Lung microvascular endothelial cell (primary cell): ENCODE measurements at regions not wholly inside any gene's neighbourhood (a gene's known extent, or its start where the extent isn't known, plus 50 kb on each side); places are given as distances from the start of the nearest gene placed in this dataset.
A peak's percentile ranks its signal among the peaks of the same experiment; 100 is the strongest.
"Not testable (repeated sequence)": the region's sequence is repeated elsewhere in the genome, so short reads cannot be mapped to it uniquely, and the experiment has no call there.

Experiments used
- DNase-seq, 2 donors: peaks; one replicate each; pipeline versions ENCODE4 v3.0.0 to v3.0.0-alpha.2; 2010; ENCODE audit warnings: low read depth in 2 of 2

DNA sequence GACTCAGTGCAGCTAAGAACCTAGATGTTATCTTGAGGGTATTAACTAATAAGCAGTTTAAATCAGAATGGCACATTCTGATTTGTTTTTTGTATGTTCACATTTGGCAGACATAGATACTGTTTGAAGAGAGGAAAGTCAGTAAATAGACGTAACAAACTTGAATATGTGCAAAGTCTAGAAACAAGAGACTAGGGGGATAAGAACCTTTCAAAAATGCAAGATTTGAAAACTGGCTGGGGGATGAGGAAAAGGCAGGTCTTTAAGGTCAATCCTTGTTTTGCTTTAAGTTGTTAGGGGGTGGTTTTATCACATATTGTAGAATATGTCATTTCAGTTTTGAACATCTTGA lies 136.5 kb downstream of the ZNF92 start:
- not testable (repeated sequence) for DNase-seq

GRCh38 chr7:65519751-65520150 lies 146.1 kb downstream of the ZNF92 start:
- not testable (repeated sequence) for DNase-seq

GRCh38 chr7:65545465-65546161 lies 172.0 kb downstream of the ZNF92 start:
- not testable (repeated sequence) for DNase-seq

DNA sequence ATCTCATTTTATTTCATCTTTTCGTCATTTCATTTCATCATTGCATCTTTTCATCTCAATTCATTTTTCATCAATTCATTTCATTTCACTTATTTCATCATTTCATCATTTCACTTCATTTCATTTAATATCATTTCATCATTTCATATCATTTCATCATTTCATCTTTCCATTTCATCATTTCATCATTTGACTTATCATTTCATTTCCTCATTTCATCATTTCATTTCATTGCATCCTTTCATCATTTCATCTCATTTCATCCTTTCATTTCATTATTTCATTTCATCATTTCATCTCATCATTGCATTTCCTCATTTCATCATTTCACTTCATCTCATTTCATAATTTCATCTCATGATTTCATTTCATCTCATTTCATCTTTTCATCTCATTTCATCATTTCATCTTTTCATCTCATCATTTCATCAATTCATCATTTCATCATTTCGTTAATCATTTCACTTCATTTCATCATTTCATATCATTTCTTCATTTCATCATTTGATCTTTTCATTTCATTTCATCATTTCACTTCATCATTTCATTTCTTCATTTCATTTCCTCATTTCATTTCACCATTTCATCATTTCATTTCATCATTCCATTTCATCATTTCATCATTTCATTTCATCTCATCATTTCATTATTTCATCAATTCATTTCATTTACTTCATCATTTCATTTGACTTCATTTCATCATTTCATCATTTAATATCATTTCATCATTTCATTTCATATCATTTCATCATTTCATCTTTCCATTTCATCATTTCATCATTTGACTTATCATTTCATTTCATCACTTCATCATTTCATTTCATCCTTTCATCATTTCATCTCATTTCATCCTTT lies 176.2 kb downstream of the ZNF92 start:
- not testable (repeated sequence) for DNase-seq

GRCh38 chr7:65550444-65550809 lies 176.8 kb downstream of the ZNF92 start:
- DNase-seq, result not testable (repeated sequence)

- DNase-seq, result not testable (repeated sequence)
These were observed 177.4 kb downstream of the ZNF92 start for GRCh38 chr7:65551042-65551441.

- DNase-seq, result not testable (repeated sequence)
These were observed 181.2 kb downstream of the ZNF92 start for GRCh38 chr7:65554553-65555476.

GRCh38 chr7:65558584-65558983 lies 184.9 kb downstream of the ZNF92 start:
- peak; percentile 37 to 56 for DNase-seq

GRCh38 chr7:65561786-65562372 lies 188.2 kb downstream of the ZNF92 start:
- DNase-seq, result not testable (repeated sequence)

DNA sequence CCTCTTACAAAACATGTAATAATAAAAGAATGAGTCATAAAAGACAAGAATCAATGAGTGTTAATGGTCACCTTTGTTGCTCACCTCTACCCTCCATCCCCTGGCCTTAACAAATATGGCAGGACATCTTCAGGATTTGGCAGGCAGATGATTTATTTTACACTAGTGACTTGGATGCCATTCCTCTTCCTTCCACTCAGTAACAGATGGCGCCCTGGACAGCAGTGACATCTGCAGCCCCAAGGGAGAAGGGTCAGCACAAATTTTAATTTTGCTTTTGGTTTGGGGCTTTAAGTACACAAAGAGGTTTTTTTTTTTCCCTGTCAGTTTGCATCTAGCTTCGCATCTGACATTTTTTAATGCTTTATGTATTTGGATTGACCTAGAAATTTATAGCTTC lies 188.9 kb downstream of the ZNF92 start:
- not testable (repeated sequence) for DNase-seq

- DNase-seq, result not testable (repeated sequence)
These were observed 189.7 kb downstream of the ZNF92 start for GRCh38 chr7:65563333-65563732.

GRCh38 chr7:65568226-65568625 lies 194.6 kb downstream of the ZNF92 start:
- not testable (repeated sequence) for DNase-seq

DNA sequence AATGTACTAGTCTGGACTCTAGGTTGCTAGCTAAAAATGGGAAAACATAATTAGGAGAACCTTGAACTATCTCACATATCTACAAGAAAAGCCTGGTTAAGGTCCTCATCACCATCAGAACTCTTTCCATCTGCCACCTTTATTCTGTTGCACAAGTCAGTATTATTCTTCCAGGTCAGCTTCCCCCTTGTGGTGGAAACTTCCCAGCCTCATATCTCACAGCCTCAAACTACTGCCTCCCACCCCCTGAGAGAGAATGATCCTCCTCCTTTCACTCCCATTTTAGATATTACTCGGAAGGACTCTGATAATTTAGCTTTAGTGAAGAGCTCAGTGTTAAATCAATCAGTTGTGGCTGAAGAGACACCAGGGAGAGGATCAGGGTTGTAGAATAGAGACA lies 197.3 kb downstream of the ZNF92 start:
- DNase-seq, result not testable (repeated sequence)

- DNase-seq, result not testable (repeated sequence)
These were observed 198.9 kb downstream of the ZNF92 start for GRCh38 chr7:65572581-65572980.

GRCh38 chr7:65576370-65576769 lies 202.7 kb downstream of the ZNF92 start:
- not testable (repeated sequence) for DNase-seq

DNA sequence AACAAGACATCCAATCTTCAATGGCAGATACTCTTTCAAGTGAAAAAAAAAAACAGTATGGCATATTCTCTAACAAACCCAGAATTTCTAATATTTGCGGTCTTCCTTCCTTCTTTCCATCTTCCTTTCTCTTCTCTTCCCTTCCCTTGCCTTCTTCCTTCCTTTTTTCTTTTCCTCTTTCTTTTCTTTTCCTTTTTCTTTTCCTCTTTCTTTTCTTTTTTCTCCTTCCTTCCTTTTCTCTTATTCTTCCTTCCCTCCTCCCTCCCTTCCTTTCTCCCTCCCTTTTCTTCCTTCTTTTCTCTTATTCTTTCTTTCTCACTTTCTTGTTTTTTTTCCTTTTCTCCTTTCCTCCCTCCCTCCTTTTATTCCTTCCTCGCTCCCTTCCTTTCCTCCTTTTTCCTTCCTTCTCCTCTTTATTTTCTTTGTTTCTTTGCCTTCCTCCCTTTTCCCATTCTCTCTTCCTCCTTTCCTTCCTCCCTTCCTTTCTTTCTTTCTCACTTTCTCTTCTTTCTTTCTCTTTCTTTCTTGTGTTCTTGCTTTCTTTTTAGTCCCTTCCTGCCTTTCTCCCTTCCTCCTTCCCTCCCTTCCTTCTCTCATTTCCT lies 209.0 kb downstream of the ZNF92 start:
- DNase-seq, result not testable (repeated sequence)

GRCh38 chr7:65602495-65602894 lies 228.8 kb downstream of the ZNF92 start:
- DNase-seq, result not testable (repeated sequence)

GRCh38 chr7:65609131-65609530 lies 235.5 kb downstream of the ZNF92 start:
- DNase-seq, result no peak

DNA sequence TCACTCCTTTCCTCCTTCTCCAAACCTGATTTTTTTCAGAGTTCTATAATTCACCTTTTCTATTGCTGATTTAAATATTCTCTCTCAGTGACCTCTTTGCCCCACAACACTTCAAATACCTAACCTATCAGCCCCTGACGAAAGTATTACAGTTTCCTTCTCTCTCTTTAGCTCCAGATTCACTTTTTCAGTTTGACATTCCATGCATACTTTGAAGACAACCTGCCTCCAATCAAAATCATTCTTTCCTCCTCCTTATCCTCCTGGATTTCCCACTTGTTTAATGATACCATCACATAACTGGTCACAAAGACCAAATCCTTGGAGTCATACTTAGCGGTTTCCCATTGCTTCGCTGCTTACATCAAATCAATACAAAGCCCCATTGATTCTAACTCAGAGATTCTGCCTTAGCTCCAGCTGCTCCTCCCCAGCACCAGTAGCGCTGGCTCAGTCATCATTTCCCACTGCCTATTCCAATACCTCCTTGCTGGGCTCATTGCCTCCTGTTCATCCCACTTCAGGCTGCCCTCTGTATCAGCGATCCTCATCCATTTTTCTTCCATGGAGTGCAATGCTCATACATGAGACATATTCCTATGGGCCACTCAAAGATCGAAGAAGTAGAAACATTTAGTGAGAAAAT lies 240.1 kb downstream of the ZNF92 start:
- not testable (repeated sequence) for DNase-seq

DNA sequence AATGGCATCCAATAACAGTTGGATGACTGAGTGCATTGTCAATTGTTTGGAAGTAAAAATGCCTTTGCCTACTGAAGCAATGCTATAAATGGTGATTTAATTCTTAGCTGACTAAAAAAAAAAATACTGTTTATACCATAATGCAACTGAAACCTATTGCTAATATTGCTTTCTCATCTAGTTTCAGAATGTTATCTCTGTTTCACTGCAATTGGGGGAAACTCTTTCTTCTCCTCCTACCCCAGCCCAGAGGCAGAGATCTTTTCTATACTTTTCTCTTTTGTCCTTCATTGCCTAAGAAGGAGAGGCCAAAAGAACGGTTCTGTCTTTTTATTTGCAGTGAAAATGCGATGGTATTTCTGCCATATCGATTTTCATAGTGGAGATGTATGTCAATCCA lies 242.5 kb downstream of the ZNF92 start:
- not testable (repeated sequence) for DNase-seq
